IMR-90 (cell line): ENCODE measurements at regions not wholly inside any gene's neighbourhood (a gene's known extent, or its start where the extent isn't known, plus 50 kb on each side); places are given as distances from the start of the nearest gene placed in this dataset.

Experiments
- ATAC-seq: fragments of 200-7000 bp; cut with Tn5 transposase; 2 replicates; pipeline ENCODE4 v1.9.1; 2020; ENCODE audit warnings: low read depth, mild to moderate bottlenecking, moderate library complexity
- BruUV-seq: library from RNA; stranded (reverse); fragments of 400-500 nt; replicated peaks from 2 replicates; lab custom pipeline; 2021; lab: Mats Ljungman, UMichigan
- CTCF ChIA-PET: fragments of 300-600 bp; formaldehyde crosslinking; extraction: SDS; loops from one replicate; lab custom pipeline; 2021; ENCODE audit warnings: antibody characterized with exemption; lab: Yijun Ruan, JAX
- POLR2A ChIA-PET: fragments of 300-600 bp; sonication (Branson Sonifier 250); formaldehyde crosslinking; loops from one replicate; lab custom pipeline; 2022; ENCODE audit warnings: antibody characterized with exemption; ENCODE audit not compliant: unreplicated experiment; lab: Charles Lee
- DNase-seq: peaks from one replicate; pipeline ENCODE4 v3.0.0; 2013
- H2AFZ ChIP-seq: replicated peaks from 2 replicates; pipeline ENCODE3; 2013; ENCODE audit warnings: low read length, mild to moderate bottlenecking; ENCODE audit not compliant: poor library complexity
- H2AK5ac ChIP-seq: 2 replicates; pipeline ENCODE4 v1.6.1; 2013; ENCODE audit warnings: low read depth, low read length, inconsistent platforms
- H2AK9ac ChIP-seq: replicated peaks from 2 replicates; pipeline ENCODE3; 2013; ENCODE audit warnings: mild to moderate bottlenecking, low read depth, low read length, moderate library complexity; ENCODE audit not compliant: poor library complexity
- H2BK120ac ChIP-seq: 2 replicates; pipeline ENCODE4 v1.6.1; 2013; ENCODE audit warnings: low read depth, low read length, inconsistent platforms
- H2BK15ac ChIP-seq: 3 replicates; pipeline ENCODE4 v1.6.1; 2013; ENCODE audit warnings: low read depth, low read length, inconsistent platforms
- H2BK20ac ChIP-seq: 2 replicates; pipeline ENCODE4 v1.6.1; 2013; ENCODE audit warnings: low read depth, mild to moderate bottlenecking, inconsistent platforms, low read length, moderate library complexity
- H2BK5ac ChIP-seq: 2 replicates; pipeline ENCODE4 v1.6.1; 2013; ENCODE audit warnings: mild to moderate bottlenecking, low read depth, low read length, inconsistent platforms; ENCODE audit not compliant: poor library complexity, severe bottlenecking
- H3K14ac ChIP-seq: replicated peaks from 2 replicates; pipeline ENCODE4 v1.6.1; 2013; ENCODE audit warnings: low read depth, low read length, inconsistent platforms
- H3K18ac ChIP-seq: 2 replicates; pipeline ENCODE4 v1.6.1; 2013; ENCODE audit warnings: low read depth, low read length, control low read depth
- H3K23ac ChIP-seq: 2 replicates; pipeline ENCODE4 v1.6.1; 2013; ENCODE audit warnings: low read depth, low read length, inconsistent platforms
- H3K27ac ChIP-seq: 2 replicates; pipeline ENCODE4 v1.5.1; 2013; ENCODE audit warnings: mild to moderate bottlenecking, control low read depth, low read length; ENCODE audit not compliant: insufficient read depth
- H3K27me3 ChIP-seq: 2 replicates; pipeline ENCODE4 v1.6.1; 2013; ENCODE audit warnings: low read length; ENCODE audit not compliant: control insufficient read depth, insufficient read depth
- H3K36me3 ChIP-seq: 2 replicates; pipeline ENCODE4 v1.6.1; 2013; ENCODE audit warnings: low read length, mixed read lengths; ENCODE audit not compliant: control insufficient read depth, insufficient read depth
- H3K4ac ChIP-seq: 2 replicates; pipeline ENCODE4 v1.6.1; 2013; ENCODE audit warnings: low read depth, low read length, inconsistent platforms
- H3K4me1 ChIP-seq: 2 replicates; pipeline ENCODE4 v1.6.1; 2013; ENCODE audit warnings: low read length, mixed read lengths; ENCODE audit not compliant: control insufficient read depth, insufficient read depth
- H3K4me2 ChIP-seq: 2 replicates; pipeline ENCODE4 v1.6.1; 2013; ENCODE audit warnings: low read depth, mild to moderate bottlenecking, control low read depth, low read length, moderate library complexity
- H3K4me3 ChIP-seq: 2 replicates; pipeline ENCODE4 v1.5.1; 2013; ENCODE audit warnings: low read depth, mild to moderate bottlenecking, control low read depth, low read length, moderate library complexity; ENCODE audit not compliant: insufficient read depth
- H3K56ac ChIP-seq: 2 replicates; pipeline ENCODE4 v1.6.1; 2013; ENCODE audit warnings: low read length, inconsistent platforms; ENCODE audit not compliant: insufficient read depth; ENCODE audit errors: extremely low read depth
- H3K79me1 ChIP-seq, 2 experiments: 2 replicates each; pipeline ENCODE4 v1.6.1; 2013; ENCODE audit warnings: low read length in 2 of 2, inconsistent platforms in 1 of 2, low read depth in 1 of 2
- H3K9ac ChIP-seq: 2 replicates; pipeline ENCODE4 v1.6.1; 2013; ENCODE audit warnings: low read depth, low read length, control low read depth
- H3K9me1 ChIP-seq: 2 replicates; pipeline ENCODE4 v1.6.1; 2013; ENCODE audit warnings: low read length, inconsistent platforms; ENCODE audit not compliant: insufficient read depth
- H3K9me3 ChIP-seq: 2 replicates; pipeline ENCODE4 v1.6.1; 2013; ENCODE audit warnings: low read length; ENCODE audit not compliant: control insufficient read depth, insufficient read depth
- H4K20me1 ChIP-seq: 2 replicates; pipeline ENCODE4 v1.6.1; 2013; ENCODE audit warnings: low read length, inconsistent platforms; ENCODE audit not compliant: insufficient read depth
- H4K5ac ChIP-seq: 2 replicates; pipeline ENCODE4 v1.6.1; 2013; ENCODE audit warnings: mild to moderate bottlenecking, low read depth, low read length, control low read depth
- H4K8ac ChIP-seq, 2 experiments: 2 replicates each; pipeline ENCODE4 v1.6.1; 2013; ENCODE audit warnings: low read depth in 2 of 2, low read length in 2 of 2, control low read depth in 1 of 2, inconsistent platforms in 1 of 2
- H4K91ac ChIP-seq: 2 replicates; pipeline ENCODE4 v1.6.1; 2013; ENCODE audit warnings: low read depth, low read length, inconsistent platforms; ENCODE audit not compliant: insufficient read depth
- BHLHE40 ChIP-seq: fragments of 150-350 bp; IDR thresholded peaks from 2 replicates; pipeline ENCODE4 v1.6.1; 2016; ENCODE audit warnings: mild to moderate bottlenecking, low read depth, low read length
- CEBPB ChIP-seq: IDR thresholded peaks from 2 replicates; pipeline ENCODE4 v1.6.1; 2012; ENCODE audit warnings: low read depth, low read length, improper control_type of control experiment
- CHD1 ChIP-seq: IDR thresholded peaks from 2 replicates; pipeline ENCODE4 v1.6.1; 2012; ENCODE audit warnings: low read depth, low read length, improper control_type of control experiment
- FOS ChIP-seq: fragments of 150-350 bp; IDR thresholded peaks from 2 replicates; pipeline ENCODE4 v1.6.1; 2016; ENCODE audit warnings: low read depth, low read length
- MAFK ChIP-seq: IDR thresholded peaks from 2 replicates; pipeline ENCODE4 v1.6.1; 2012; ENCODE audit warnings: low read depth, low read length, improper control_type of control experiment
- MXI1 ChIP-seq: IDR thresholded peaks from 2 replicates; pipeline ENCODE4 v1.6.1; 2012; ENCODE audit warnings: low read depth, mild to moderate bottlenecking, low read length, moderate library complexity, borderline replicate concordance
- NFE2L2 ChIP-seq: fragments of 150-350 bp; IDR thresholded peaks from 2 replicates; pipeline ENCODE4 v1.6.1; 2016; ENCODE audit warnings: low read depth, mild to moderate bottlenecking, low read length
- RCOR1 ChIP-seq: IDR thresholded peaks from 2 replicates; pipeline ENCODE4 v1.6.1; 2012; ENCODE audit warnings: mild to moderate bottlenecking, low read length, improper control_type of control experiment; ENCODE audit not compliant: insufficient replicate concordance
- RFX5 ChIP-seq: IDR thresholded peaks from 2 replicates; pipeline ENCODE4 v1.8.0; 2012; ENCODE audit warnings: low read depth, mild to moderate bottlenecking, low read length, moderate library complexity
- whole genome bisulfite sequencing, 2 experiments: methylation state at CpG; one replicate each; pipeline versions ENCODE4 v1.1.5 to v1.1.7; 2013; ENCODE audit warnings: missing lambda C conversion rate in 2 of 2; ENCODE audit not compliant: insufficient read length in 1 of 2; ENCODE audit errors: extremely low coverage in 2 of 2; 5-methylcytosine and 5-hydroxymethylcytosine counted together
- dilution Hi-C: fragments of 300-500 bp; cut with HindIII; formaldehyde crosslinking; loops from one replicate; pipeline ENCODE4 v1.14.3; 2018; ENCODE audit warnings: low sequenced_read_pairs; ENCODE audit not compliant: unreplicated experiment
- in situ Hi-C: fragments of 300-500 bp; cut with MboI; formaldehyde crosslinking; loops from 3 replicates; pipeline ENCODE4 v1.14.3; 2019; ENCODE audit warnings: low sequenced_read_pairs, inconsistent platforms, mixed read lengths
- intact Hi-C: fragments of 100-400 bp; cut with micrococcal nuclease; formaldehyde crosslinking; loops from 2 replicates; pipeline ENCODE4 v1.10.0; 2022
- TF ChIP-seq, protein P1 (sequence below): fragments of 150-350 bp; IDR thresholded peaks from 2 replicates; pipeline ENCODE4 v1.6.1; 2017; ENCODE audit warnings: mild to moderate bottlenecking, antibody characterized with exemption, low read length, low read depth
- TF ChIP-seq, protein P2 (sequence below): fragments of 150-350 bp; IDR thresholded peaks from 2 replicates; pipeline ENCODE4 v1.6.1; 2016; ENCODE audit warnings: low read depth, mild to moderate bottlenecking, low read length, moderate library complexity, borderline replicate concordance

DNA sequence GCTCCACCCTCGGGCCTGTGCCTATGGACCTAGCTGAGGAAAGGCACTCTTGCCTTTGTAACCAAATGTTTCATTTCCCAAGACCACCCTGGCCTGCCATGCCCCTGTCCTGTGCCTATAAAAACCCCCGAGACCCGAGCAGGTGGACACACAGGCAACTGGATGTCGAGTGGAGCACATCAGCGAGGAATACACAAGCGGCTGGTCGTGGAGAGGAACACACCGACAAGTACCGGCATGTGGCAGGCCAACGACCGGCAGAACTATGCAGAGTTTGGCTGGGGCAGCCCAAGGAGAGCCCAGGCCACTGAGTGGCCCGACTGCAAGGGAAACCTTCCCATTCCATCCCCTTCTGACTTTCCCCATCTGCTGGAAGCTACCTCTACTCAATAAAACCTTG lies 1963.8 kb upstream of the CELF4 start:
- H3K27ac ChIP-seq = no peak overlapping the region
- no peak overlapping the region for H3K4ac ChIP-seq
- H3K9me3 ChIP-seq = no peaks in the 10 kb centered on the region
- in situ Hi-C loops (no loop called here), intact Hi-C loops (no loop called here), dilution Hi-C loops (no loop called here)
- no peak overlapping the region for H3K23ac ChIP-seq
- no peak overlapping the region for H3K4me3 ChIP-seq
- H3K36me3 ChIP-seq = no peaks in the 10 kb centered on the region
- H2BK5ac ChIP-seq = no peak overlapping the region
- H3K27me3 ChIP-seq = no peaks in the 10 kb centered on the region
- peaks cover 6% of the 10 kb centered on the region; the same call in 1 of the 2 replicates for H3K9me1 ChIP-seq
- no peak overlapping the region for H2BK15ac ChIP-seq
- peak overlapping the region; percentile 41 for H2AFZ ChIP-seq
- no peak overlapping the region for H2AK5ac ChIP-seq
- no peaks in the 10 kb centered on the region for H3K79me1 ChIP-seq
- no peak overlapping the region for H3K18ac ChIP-seq
- WGBS, 2 experiments = 91% methylated on average over 8 of the region's 12 CpGs; no CpG with 5 or more reads in 1 of the 2 experiments
- no peak overlapping the region for H4K8ac ChIP-seq
- no peak overlapping the region for H2BK120ac ChIP-seq
- H2AK9ac ChIP-seq = no peak overlapping the region
- ChIA-PET POLR2A (no interaction called here), CTCF (interaction anchor here (0.6 kb wide), 2 partner anchors 67 to 70 kb away, joined by 3 read pairs; no protein-coding TSS in a partner anchor)
- H4K20me1 ChIP-seq = no peaks in the 10 kb centered on the region
- DNase-seq = no peak
- no peak overlapping the region for H3K9ac ChIP-seq
- H3K14ac ChIP-seq = no peak overlapping the region
- no TSS peak for BruUV-seq
- no peak overlapping the region for H4K5ac ChIP-seq
- H3K56ac ChIP-seq = no peak overlapping the region
- no peak for TF ChIP-seq FOS
- no peak for TF ChIP-seq NFE2L2
- TF ChIP-seq CHD1 = no peak
- TF ChIP-seq, protein P1, sequence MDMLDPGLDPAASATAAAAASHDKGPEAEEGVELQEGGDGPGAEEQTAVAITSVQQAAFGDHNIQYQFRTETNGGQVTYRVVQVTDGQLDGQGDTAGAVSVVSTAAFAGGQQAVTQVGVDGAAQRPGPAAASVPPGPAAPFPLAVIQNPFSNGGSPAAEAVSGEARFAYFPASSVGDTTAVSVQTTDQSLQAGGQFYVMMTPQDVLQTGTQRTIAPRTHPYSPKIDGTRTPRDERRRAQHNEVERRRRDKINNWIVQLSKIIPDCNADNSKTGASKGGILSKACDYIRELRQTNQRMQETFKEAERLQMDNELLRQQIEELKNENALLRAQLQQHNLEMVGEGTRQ = no peak
- TF ChIP-seq, protein P2, sequence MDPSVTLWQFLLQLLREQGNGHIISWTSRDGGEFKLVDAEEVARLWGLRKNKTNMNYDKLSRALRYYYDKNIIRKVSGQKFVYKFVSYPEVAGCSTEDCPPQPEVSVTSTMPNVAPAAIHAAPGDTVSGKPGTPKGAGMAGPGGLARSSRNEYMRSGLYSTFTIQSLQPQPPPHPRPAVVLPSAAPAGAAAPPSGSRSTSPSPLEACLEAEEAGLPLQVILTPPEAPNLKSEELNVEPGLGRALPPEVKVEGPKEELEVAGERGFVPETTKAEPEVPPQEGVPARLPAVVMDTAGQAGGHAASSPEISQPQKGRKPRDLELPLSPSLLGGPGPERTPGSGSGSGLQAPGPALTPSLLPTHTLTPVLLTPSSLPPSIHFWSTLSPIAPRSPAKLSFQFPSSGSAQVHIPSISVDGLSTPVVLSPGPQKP = no peak
- no peak for TF ChIP-seq BHLHE40
- no peak for TF ChIP-seq CEBPB
- TF ChIP-seq MXI1 = no peak
- no peak for TF ChIP-seq RFX5
- TF ChIP-seq RCOR1 = no peak
- TF ChIP-seq MAFK = no peak
- H3K4me2 ChIP-seq = no peak overlapping the region
- ATAC-seq = no peak
- no peak overlapping the region for H2BK20ac ChIP-seq
- H4K91ac ChIP-seq = no peak overlapping the region
- H3K4me1 ChIP-seq = peaks cover 7% of the 10 kb centered on the region
